Dedifferentiated amniotic fluid mesenchymal stem cell (primary cell): ENCODE measurements at regions not wholly inside any gene's neighbourhood (a gene's known extent, or its start where the extent isn't known, plus 50 kb on each side); places are given as distances from the start of the nearest gene placed in this dataset.

Experiments
- DNase-seq: peaks from one replicate; pipeline ENCODE4 v3.0.0-alpha.2; 2016; ENCODE audit errors: extremely low spot score

GRCh38 chr2:161103451-161103831 is 56.8 kb upstream of the TANK start:
- DNase-seq = no peak

GRCh38 chr2:161104054-161104553 is 56.1 kb upstream of the TANK start:
- no peak for DNase-seq

GRCh38 chr2:161107265-161107664 is 53.0 kb upstream of the TANK start:
- no peak for DNase-seq
